GM18909 (cell line): ENCODE measurements at regions not wholly inside any gene's neighbourhood (a gene's known extent, or its start where the extent isn't known, plus 50 kb on each side); places are given as distances from the start of the nearest gene placed in this dataset.
A peak's percentile ranks its signal among the peaks of the same experiment; 100 is the strongest.
"Not testable (repeated sequence)": the region's sequence is repeated elsewhere in the genome, so short reads cannot be mapped to it uniquely, and the experiment has no call there.

Experiments
- ATAC-seq: cut with Tn5 transposase; IDR thresholded peaks from one replicate; pipeline ENCODE4 v1.9.1; 2021; ENCODE audit warnings: mild to moderate bottlenecking; ENCODE audit not compliant: unreplicated experiment, poor library complexity

DNA sequence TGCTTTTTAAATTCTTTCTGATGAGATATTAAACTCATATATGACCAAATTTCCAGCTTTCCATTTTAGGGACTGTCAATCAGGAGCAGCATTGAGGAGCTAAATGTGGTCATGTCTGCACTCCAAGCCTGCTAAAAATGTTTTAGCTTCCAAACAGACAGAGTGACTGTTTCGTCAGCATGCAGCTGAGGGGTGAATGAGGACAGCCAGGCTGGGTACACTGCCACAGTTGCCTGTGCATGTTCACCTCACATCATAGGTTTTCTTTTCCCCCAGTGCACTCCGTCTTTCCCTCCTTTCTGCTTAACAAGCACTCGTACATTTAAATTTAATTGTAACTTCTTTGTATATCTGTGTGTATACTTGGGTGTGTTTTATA, 138.1 kb downstream of the ARRDC3 start:
- no peak for ATAC-seq

DNA sequence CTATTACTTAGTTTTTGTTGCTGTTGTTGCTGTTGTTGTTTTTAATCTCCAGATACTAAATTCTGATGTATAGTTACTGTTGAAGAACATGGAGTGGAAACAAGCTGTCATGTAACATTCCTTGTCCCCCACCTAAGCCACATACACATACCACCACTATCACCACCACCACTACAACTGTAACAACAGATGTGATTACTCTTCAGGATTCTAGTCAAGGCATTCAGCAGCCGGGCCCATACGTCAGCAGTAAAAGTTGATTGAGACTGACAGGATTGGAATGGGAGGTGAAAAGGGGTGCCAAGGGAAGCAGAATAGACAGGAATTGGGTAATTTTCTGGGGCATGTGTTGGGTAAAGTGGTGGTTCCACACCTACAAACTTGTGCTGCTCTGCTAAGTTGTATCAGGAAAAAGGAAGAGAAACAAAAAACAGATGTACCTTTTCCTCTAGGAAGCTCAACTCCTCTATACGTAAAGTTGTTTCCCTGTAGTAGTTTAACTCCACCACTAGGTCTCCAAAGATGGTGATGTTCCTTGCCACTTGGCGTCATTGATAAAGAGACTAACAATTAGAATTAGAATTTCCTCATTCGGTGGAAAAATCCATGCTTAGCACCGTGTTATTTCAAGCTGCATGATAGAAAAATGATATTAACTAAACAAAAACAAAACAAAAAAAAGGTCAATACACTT, 138.6 kb downstream of the ARRDC3 start:
- no peak for ATAC-seq

DNA sequence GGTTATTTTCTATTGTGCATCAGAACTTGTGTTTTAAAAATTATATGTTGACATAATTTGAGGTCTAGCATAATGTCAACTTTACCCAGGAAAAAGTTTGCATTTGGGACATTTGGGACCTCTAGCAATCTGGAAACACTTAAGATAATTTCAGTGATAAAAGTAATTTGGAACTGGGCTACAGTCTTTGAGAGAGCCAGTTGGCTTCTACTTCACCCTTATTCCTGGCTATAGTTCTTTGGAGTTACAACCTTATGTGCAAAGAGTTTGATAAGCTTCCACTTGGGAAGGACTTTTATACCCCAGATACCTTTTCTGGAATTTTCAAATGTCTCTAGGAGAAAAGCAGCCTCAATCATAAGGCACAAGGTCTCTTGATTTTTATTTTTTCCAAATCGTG, 139.3 kb downstream of the ARRDC3 start:
- no peak for ATAC-seq

DNA sequence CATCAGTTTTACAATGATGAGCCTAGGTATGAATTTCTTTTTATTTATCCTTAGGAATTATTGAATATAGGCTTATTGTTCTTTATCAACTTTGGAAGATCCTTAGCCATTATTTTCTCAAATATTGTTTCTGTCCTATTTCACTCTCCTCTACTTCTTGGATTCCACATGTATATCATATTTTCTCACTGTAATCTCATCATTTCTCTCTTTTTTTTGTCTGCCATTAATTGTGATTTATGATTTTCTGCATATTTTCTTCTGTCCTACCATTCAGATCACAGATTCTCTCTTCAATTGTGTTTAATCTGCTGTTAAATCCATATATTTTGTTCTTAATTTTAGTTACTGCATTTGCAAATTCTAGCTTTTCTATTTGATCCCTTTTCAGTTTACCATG, 139.8 kb downstream of the ARRDC3 start:
- no peak for ATAC-seq

DNA sequence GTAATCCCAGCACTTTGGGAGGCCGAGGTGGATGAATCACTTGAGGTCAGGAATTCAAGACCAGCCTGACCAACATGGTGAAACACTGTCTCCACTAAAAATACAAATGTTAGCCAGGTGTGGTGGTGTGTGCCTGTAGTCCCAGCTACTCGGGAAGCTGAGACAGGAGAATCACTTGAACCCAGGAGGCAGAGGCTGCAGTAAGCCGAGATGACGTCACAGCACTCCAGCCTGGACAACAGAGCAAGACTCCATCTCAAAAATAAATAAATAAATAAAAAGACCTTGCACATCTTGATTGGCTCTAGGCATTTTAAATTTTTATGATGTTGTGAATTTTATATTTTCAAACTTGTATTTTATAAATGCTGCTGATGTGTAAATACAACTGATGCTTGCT, 141.7 kb downstream of the ARRDC3 start:
- ATAC-seq = not testable (repeated sequence)

DNA sequence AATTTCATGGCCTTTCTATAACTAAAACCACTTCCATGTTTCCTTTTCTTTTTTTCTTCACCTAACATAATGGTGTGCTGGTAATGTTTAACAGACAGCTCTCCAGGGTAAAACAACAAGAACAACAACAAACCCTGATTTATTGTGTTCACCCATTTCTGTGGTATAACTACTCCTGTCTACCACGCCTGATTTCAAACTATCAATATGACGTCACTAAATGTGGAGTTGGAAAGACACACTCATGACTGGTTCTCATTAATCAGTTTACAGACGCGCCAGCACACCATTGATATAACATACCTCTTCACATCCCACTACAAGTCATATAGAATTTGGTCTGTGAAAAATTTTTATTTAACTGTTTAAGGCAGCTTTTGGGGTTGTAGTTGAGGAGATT, 142.9 kb downstream of the ARRDC3 start:
- ATAC-seq = no peak

DNA sequence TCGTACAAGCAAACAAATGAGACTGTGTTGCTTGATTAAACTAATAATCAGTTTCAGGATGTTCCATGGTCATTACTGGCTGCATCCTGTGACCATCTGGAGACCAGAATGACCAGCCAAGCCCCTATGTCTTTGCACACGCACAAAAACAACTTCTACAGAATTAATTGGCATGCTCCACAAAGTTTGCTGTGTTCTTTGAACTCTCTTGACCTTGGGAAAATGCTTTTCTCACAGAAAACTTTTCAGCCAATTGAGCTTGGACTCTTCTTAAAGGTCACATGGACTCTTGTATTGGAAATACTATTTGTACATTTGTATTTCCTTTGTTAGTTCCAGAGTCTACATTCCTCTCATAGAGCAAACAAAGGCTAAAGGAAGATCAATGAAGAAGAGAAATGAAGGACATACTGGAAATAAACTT, 147.8 kb downstream of the ARRDC3 start:
- no peak for ATAC-seq

DNA sequence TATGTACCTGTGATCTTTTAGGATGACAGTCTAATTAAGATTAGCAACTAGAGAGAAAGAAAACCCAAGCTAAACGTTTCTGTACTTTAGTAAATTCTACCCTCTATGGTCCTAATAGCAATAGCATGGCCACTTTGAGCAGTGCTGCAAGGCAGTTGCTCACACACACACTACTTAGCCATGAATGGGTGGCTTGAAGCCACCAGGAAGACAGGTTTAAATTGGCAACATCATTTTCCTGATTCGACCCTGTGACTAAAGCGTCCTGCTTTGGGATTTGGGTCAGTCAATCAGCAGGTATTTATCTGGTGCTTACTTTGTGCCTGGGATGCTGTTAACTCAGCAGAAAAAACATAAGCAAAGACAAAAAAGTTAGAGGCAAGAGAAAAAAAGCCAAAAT, 150.6 kb downstream of the ARRDC3 start:
- no peak for ATAC-seq

DNA sequence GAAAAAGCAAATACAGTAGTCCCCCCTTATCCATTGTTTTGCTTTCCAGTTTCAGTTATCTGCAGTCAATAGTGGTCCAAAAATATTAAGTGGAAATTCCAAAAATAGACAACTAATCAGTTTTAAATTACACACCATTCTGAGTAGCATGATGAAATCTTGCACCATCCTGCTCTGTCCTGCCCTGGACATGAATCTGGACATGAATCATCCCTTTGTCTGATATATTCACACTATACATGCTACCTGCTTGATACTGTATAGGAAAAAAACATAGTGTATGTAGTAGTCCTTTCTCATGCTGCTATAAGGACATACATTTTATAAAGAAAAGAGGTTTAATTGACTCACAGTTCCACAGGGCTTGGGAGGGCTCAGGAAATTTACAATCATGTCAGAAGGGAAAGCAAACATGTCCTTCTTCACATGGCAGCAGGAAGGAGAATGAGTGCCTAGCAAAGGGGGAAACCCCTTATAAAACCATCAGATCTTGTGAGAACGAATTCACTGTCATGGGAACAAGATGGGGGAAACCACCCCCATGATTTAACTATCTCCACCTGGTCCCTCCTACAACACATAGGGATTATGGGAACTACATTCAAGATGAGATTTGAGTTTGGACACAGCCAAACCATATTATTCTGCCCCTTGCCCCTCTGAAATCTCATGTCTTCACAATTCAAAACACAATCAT, 153.9 kb downstream of the ARRDC3 start:
- no peak for ATAC-seq

DNA sequence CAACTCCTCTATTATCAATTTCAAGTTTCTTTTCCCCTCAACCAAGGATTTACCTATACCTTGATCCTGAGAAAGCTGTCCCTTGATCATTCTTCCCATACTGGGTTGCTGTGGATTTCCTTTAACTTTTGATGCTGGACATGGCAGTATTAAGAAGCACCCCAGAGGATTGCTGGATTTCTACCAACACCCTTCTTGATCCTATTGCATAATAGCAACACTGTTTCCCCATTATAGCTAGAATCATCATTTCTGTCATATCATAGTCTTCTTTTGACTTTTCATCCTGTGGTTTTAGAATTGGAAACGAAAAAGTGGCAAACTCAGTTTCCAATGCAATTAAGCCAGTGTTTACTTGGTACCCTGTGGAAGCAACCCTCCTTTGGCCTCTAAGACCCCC, 154.9 kb downstream of the ARRDC3 start:
- no peak for ATAC-seq

DNA sequence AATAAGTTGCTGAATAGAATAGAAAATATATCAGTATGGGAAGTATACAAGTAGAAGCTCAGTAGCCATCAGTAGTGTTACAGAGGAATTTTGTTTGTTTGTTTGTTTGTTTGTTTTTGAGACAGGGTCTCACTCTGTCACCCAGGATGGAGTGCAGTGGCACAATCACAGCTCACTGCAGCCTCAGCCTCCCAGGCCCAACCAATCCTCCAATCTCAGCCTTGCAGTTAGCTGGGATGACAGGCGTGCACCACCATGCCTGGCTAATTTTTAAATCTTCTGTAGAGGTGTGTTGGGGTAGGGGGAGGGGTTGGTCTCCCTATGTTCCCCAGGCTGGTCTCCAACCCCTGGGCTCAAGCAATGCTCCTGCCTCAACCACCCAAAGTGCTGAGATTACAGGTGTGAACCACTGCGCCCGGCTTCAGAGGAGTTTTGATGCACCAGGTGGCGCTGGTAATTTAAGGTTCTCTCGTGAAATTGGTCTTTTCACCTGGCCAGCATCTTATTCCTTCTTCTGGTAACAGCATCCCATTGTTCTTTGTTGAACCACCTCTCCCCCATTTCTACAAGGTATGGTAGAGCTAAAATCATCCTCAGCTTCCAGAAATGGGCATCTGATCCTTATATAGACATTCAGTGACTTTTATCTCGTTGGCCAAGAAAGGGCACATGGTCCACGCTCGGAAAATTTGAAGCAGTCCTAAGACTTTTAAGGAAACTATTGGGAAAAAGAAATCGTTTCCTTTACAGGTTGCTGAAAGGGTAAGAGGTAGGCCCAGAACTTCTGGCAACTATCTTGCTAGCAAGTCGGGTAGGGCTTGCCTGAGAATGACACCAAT, 157.1 kb downstream of the ARRDC3 start:
- ATAC-seq = peak; percentile 77

DNA sequence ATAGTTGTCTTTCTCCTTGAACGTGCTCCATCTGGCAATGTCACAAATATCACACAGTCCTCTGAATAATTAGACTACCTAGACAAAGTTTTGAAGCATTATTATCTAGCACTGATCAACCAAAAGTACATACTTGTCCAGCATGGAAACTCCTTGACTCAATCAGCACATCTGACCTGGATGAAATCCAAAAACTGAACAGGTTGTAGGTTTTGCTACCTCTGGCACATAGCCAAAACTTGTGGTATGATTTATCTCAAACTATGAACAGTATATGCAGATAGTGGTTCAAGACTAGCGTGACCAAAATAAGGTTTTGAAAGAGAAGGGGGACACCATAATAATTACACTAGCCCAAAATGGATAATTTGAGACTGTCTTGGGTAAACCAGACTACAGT, 158.1 kb downstream of the ARRDC3 start:
- ATAC-seq = no peak

DNA sequence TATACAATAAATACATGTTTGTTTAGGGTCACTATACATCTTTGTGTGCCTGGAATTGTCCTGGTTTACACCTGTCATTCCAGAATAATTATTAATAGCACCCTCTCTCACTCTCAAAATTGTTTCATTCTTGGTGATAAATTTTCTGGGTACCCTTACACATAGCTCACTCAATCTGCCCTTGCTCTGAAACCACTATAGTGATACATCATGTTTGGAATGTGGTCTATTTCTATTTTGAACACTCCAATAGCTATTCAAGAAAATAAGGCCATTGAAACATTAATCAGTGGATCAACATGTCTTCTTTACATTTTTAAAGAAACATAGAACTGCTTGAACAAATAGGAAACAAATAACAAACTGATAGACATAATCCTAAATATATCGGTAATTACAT, 158.7 kb downstream of the ARRDC3 start:
- no peak for ATAC-seq

DNA sequence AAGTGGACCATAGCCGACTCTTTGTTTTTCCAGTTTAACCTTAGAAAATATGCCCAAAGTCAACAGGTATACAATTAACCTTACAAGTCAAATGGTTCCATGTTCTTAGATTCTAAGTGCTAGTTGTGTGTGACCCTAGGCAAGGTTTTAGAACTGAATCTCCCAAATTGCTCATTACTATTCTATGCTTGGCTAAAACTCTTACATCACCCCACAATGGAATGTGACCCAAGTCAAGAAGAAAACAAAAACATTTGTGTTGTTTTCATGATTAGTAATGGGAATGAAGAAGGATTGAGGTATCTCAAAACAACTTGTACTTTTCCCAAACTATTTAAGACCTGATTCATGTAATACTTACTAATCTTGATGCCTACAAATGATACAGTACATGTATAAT, 159.2 kb downstream of the ARRDC3 start:
- ATAC-seq = no peak

DNA sequence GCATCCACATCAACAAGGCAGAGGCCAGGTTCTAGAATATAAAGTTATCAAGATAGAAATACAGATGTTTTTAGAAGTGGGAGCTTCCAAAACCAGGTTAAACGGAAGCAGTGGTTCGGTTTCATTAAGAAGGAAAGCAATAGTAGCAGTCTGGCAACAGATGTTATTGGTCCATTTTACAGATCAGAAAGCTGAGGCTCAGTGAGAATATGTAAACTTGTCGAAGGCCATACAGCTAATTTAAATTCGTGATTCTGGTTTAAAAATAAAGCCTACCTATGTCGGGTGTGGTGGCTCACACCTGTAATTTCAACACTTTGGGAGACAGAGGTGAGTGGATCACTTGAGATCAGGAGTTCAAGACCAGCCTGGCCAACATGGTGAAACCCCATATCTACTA, 160.6 kb downstream of the ARRDC3 start:
- ATAC-seq = no peak

DNA sequence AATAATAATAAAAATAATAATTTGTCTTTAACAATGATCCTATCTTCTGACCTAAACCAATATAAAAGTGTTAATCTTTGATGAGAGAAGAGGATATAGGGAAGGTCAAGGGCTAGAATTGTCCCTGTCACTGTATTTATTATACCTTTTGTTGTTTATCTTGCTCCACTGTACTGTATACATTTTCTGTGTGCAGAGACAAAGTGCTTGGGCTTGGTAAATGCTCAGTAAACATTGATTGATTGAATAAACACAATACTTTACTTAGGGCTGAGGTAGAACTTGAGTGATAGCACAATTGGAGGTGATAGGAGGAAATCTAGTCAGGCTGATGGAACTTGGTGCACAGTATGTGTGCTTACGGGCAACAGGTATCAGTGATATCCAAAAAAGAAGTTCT, 161.2 kb downstream of the ARRDC3 start:
- no peak for ATAC-seq

DNA sequence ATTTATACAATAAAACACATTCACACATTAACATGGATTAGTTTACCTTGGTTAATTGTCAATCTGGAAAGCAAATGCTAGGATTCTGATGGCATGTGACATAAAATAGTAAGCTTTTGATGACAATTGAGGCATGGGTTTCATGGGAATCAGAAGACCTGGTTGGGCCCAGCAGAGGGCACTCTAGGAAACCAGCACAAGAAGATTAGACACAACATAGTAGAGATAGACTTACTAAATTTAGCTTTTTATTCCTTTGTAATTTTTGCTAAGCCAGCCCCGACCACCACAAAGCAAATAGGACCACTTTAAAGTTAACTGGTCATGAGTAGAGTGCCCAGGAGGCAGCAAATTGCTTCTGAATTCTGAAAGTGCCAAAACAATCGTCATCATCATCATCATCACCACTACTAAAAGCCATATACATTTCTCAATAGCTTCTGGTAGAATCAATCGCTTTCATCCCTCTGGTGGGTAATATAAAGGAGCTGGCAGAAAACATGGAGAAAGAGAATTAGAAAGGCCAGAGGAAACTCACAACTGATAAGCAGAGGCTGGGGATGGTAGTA, 163.2 kb downstream of the ARRDC3 start:
- peak; percentile 46 for ATAC-seq

DNA sequence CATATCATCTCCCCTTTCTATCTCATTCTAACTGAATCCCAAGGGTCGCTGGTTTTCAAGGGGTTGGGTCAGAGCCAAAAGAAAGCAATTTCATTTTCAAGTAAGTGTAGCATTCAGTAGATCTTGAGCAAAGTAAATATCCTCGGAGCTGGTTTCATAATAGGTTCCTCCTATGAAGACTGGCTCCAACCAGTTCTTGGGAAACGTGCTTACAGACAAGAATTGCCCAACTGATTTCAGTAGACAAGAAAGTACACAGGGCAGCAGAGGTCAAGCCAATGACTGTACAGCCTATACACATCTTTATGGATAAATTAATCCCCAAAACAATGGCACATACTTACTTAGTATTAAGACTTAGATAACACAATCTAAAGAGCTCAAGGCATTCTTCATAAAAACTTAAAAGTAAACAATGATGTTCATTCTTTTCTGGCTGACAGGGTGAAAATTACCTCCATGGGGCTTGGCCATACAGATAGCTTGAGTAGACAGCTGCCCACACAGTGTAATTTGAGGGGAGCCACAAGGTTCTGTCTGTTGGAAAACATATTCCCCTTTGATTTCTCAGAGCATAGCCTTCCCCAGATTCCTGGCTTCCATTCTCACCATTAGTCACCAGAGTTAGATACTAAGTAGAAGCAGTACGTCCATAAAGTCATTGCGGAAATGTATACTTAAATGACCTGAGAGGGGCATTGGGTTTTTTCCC, 163.9 kb downstream of the ARRDC3 start:
- no peak for ATAC-seq

DNA sequence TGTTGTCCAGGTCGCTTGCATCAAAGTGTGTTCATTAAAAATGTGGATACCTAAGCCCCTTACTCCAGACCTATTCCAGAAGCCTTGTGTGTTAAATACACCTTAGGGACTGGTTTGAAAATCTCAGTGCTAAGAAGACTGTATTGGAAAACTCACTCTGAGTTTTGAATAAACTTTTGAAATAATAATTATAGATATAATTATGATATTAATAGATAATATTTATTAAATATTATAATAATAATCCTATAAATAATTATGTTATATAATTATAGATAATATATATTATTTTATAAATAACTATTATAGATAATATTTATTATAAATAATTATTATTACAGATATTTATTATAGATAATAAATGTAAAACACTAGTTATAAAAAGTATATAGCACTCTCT, 165.3 kb downstream of the ARRDC3 start:
- ATAC-seq = no peak

DNA sequence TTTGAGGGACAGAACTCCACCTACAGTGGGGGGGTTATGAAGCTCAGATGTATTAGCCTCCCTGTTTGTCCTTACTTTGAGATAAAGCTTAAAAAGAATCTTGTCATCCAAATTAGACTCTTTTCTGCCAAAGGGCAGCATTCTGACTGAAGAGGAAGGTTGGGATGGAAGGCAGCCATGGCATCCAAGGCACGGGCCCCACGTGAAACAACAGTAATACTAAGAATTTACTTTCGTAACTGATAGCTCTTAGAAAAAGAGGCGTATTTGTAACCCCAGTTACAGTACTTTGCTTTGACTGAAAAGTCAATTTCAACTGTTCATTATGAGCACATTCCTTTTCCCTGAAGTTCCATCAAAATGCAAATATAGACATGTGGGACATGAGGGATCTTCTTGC, 168.5 kb downstream of the ARRDC3 start:
- ATAC-seq = no peak
